ENCODE measurements at regions not wholly inside any gene's neighbourhood (a gene's known extent, or its start where the extent isn't known, plus 50 kb on each side); places are given as distances from the start of the nearest gene placed in this dataset.

GRCh38 chr9:30310711-30311110, 2073.7 kb upstream of the ACO1 start:
- 89 to 93% methylated on average over 2 of the region's 2 CpGs for WGBS, 2 donors
- no peak for TF ChIP-seq CTCF (IDR thresholded peaks at IDR 0.05)
- TF ChIP-seq POLR2AphosphoS5 (IDR thresholded peaks at IDR 0.05), result no peak
- no peak for TF ChIP-seq EP300 (IDR thresholded peaks at IDR 0.05)
- no peak for TF ChIP-seq POLR2A (IDR thresholded peaks at IDR 0.05)
- Histone ChIP-seq H3K27ac (no peak overlapping the region), H3K36me3 (no peaks in the 10 kb centered on the region), H3K27me3 (no peaks in the 10 kb centered on the region), H3K4me3 (no peak overlapping the region), H3K9me3 (no peaks in the 10 kb centered on the region), H3K4me1 (no peaks in the 10 kb centered on the region)
- DNase-seq, result no peak
- intact Hi-C loops (cut with DNase I), result no loop called here

- Histone ChIP-seq H3K9me3 (no peaks in the 10 kb centered on the region), H3K27ac (no peak overlapping the region), H3K4me1 (no peaks in the 10 kb centered on the region), H3K36me3 (no peaks in the 10 kb centered on the region), H3K27me3 (no peaks in the 10 kb centered on the region), H3K4me3 (no peak overlapping the region)
- DNase-seq, result no peak
- 51 to 77% methylated on average over 4 of the region's 4 CpGs for WGBS, 2 donors
- intact Hi-C loops (cut with DNase I), result no loop called here
- no peak for TF ChIP-seq CTCF (IDR thresholded peaks at IDR 0.05)
Measured at GRCh38 chr9:30329431-30329830, 2055.0 kb upstream of the ACO1 start.

- intact Hi-C loops (cut with DNase I), result no loop called here
- Histone ChIP-seq H3K4me1 (no peaks in the 10 kb centered on the region), H3K27ac (no peak overlapping the region), H3K4me3 (no peak overlapping the region), H3K9me3 (no peaks in the 10 kb centered on the region), H3K27me3 (no peaks in the 10 kb centered on the region), H3K36me3 (no peaks in the 10 kb centered on the region)
- DNase-seq, result no peak
- TF ChIP-seq EP300 (IDR thresholded peaks at IDR 0.05) (no peak), POLR2A (IDR thresholded peaks at IDR 0.05) (no peak), CTCF (IDR thresholded peaks at IDR 0.05) (no peak), POLR2AphosphoS5 (IDR thresholded peaks at IDR 0.05) (no peak)
- 91 to 93% methylated on average over 15 of the region's 15 CpGs for WGBS, 2 donors
Measured at GRCh38 chr9:30348904-30349303, 2035.5 kb upstream of the ACO1 start.

- Histone ChIP-seq H3K27me3 (no peaks in the 10 kb centered on the region), H3K4me1 (no peaks in the 10 kb centered on the region), H3K36me3 (no peaks in the 10 kb centered on the region), H3K4me3 (no peak overlapping the region), H3K27ac (no peak overlapping the region), H3K9me3 (no peaks in the 10 kb centered on the region)
- TF ChIP-seq POLR2A (IDR thresholded peaks at IDR 0.05) (no peak), POLR2AphosphoS5 (IDR thresholded peaks at IDR 0.05) (no peak), CTCF (IDR thresholded peaks at IDR 0.05) (no peak), EP300 (IDR thresholded peaks at IDR 0.05) (no peak)
- WGBS, 2 donors, result 80 to 89% methylated on average over 19 of the region's 19 CpGs
- intact Hi-C loops (cut with DNase I), result no loop called here
- DNase-seq, result no peak
Measured at GRCh38 chr9:30349526-30350513, 2034.6 kb upstream of the ACO1 start.

All from sigmoid colon (tissue), 6 donors.